Endothelial cell of umbilical vein (primary cell): ENCODE measurements at regions not wholly inside any gene's neighbourhood (a gene's known extent, or its start where the extent isn't known, plus 50 kb on each side); places are given as distances from the start of the nearest gene placed in this dataset.

ENCODE experiments used
- BruUV-seq: library from RNA; stranded (reverse); fragments of 400-500 nt; replicated peaks from 2 replicates; lab custom pipeline; 2021; lab: Mats Ljungman, UMichigan
- CTCF ChIA-PET: fragments of 300-600, 350-600 bp; sonication (Branson Sonifier 250); formaldehyde crosslinking; loops from one replicate; lab custom pipeline; 2021; ENCODE audit warnings: antibody characterized with exemption, inconsistent platforms; lab: Charles Lee
- POLR2A ChIA-PET: fragments of 300-600, 350-600 bp; sonication (Branson Sonifier 250); formaldehyde crosslinking; loops from one replicate; lab custom pipeline; 2021; ENCODE audit warnings: antibody characterized with exemption, inconsistent platforms; lab: Charles Lee
- DNase-seq: peaks from one replicate; pipeline ENCODE4 v3.0.0-alpha.2; 2011; ENCODE audit warnings: low read depth, low spot score
- FAIRE-seq: peaks from 2 replicates; lab custom pipeline; 2011; peaks lifted over from hg19 to GRCh38; lab: Jason Lieb, UNC
- H2AFZ ChIP-seq: 2 replicates; pipeline ENCODE4 v1.6.0; 2012; ENCODE audit warnings: low read depth, low read length, control low read depth, inconsistent platforms
- H3K27ac ChIP-seq: 2 replicates; pipeline ENCODE4 v1.5.1; 2011; ENCODE audit warnings: low read depth, mild to moderate bottlenecking, control low read depth, low read length, moderate library complexity; ENCODE audit not compliant: insufficient read depth
- H3K27me3 ChIP-seq, 2 experiments: 2 replicates each; pipeline versions ENCODE4 v1.6.0 to v1.6.1; 2011; ENCODE audit warnings: low read length in 2 of 2, mixed read lengths in 1 of 2; ENCODE audit not compliant: control insufficient read depth in 2 of 2, insufficient read depth in 2 of 2
- H3K36me3 ChIP-seq, 2 experiments: 2 replicates in 1 of 2; 3 replicates in 1 of 2; pipeline ENCODE4 v1.5.1; 2011; ENCODE audit warnings: low read length in 2 of 2, mild to moderate bottlenecking in 1 of 2, moderate library complexity in 1 of 2; ENCODE audit not compliant: control insufficient read depth in 2 of 2, insufficient read depth in 2 of 2; ENCODE audit errors: extremely low read depth in 1 of 2
- H3K4me1 ChIP-seq: 3 replicates; pipeline ENCODE4 v1.5.1; 2011; ENCODE audit warnings: mild to moderate bottlenecking, low read length; ENCODE audit not compliant: control insufficient read depth, insufficient read depth; ENCODE audit errors: extremely low read depth
- H3K4me2 ChIP-seq: 2 replicates; pipeline ENCODE4 v1.6.1; 2011; ENCODE audit warnings: low read length, control low read depth, mixed read lengths; ENCODE audit not compliant: insufficient read depth
- H3K4me3 ChIP-seq, 3 experiments: fragments of 200-600 bp in 1 of 3; sonication (generic), shearing (Covaris generic) in 1 of 3; replicated peaks in 1 of 3; 2 replicates each; pipeline ENCODE4 v1.5.1; 2011 to 2016; ENCODE audit warnings: control low read depth in 3 of 3, low read length in 3 of 3, mild to moderate bottlenecking in 2 of 3, inconsistent platforms in 1 of 3, low read depth in 1 of 3, moderate library complexity in 1 of 3; ENCODE audit not compliant: insufficient read depth in 1 of 3
- H3K79me2 ChIP-seq: 2 replicates; pipeline ENCODE4 v1.6.0; 2012; ENCODE audit warnings: low read length, inconsistent platforms; ENCODE audit not compliant: control insufficient read depth, insufficient read depth
- H3K9ac ChIP-seq: replicated peaks from 2 replicates; pipeline ENCODE3; 2011; ENCODE audit warnings: low read length, control low read depth; ENCODE audit not compliant: insufficient read depth; ENCODE audit errors: extremely low read depth
- H3K9me1 ChIP-seq: replicated peaks from 3 replicates; pipeline ENCODE4 v1.6.0; 2011; ENCODE audit warnings: mild to moderate bottlenecking, low read length; ENCODE audit not compliant: control insufficient read depth, insufficient read depth; ENCODE audit errors: extremely low read depth
- H3K9me3 ChIP-seq: replicated peaks from 2 replicates; pipeline ENCODE4 v1.5.1; 2012; ENCODE audit warnings: low read length, inconsistent platforms; ENCODE audit not compliant: control insufficient read depth, insufficient read depth
- H4K20me1 ChIP-seq: replicated peaks from 2 replicates; pipeline ENCODE3; 2011; ENCODE audit warnings: mild to moderate bottlenecking, low read length; ENCODE audit not compliant: control insufficient read depth, insufficient read depth; ENCODE audit errors: extremely low read depth
- EZH2 ChIP-seq: IDR thresholded peaks from 2 replicates; pipeline ENCODE4 v1.6.1; 2012; ENCODE audit warnings: borderline replicate concordance, low read depth, mild to moderate bottlenecking, moderate library complexity, low read length, inconsistent platforms; ENCODE audit not compliant: severe bottlenecking
- FOS ChIP-seq: IDR thresholded peaks from 2 replicates; pipeline ENCODE4 v1.6.1; 2011; ENCODE audit warnings: mild to moderate bottlenecking, low read length, moderate library complexity, borderline replicate concordance; ENCODE audit not compliant: insufficient read depth
- GATA2 ChIP-seq: IDR thresholded peaks from 2 replicates; pipeline ENCODE4 v1.7.0; 2011; ENCODE audit warnings: low read depth, mild to moderate bottlenecking, moderate library complexity, mixed read lengths, low read length; ENCODE audit not compliant: insufficient read length, insufficient read depth
- JUN ChIP-seq: IDR thresholded peaks from 2 replicates; pipeline ENCODE4 v1.6.1; 2011; ENCODE audit warnings: borderline replicate concordance, low read depth; ENCODE audit not compliant: insufficient read length, insufficient read depth
- MYC ChIP-seq: IDR thresholded peaks from one replicate; pipeline ENCODE4 v1.6.1; 2011; ENCODE audit warnings: mild to moderate bottlenecking, low read depth, low read length
- POLR2A ChIP-seq: IDR thresholded peaks from 2 replicates; pipeline ENCODE4 v1.6.1; 2012; ENCODE audit warnings: low read depth, mild to moderate bottlenecking, control low read depth, low read length
- POLR2AphosphoS5 ChIP-seq: IDR thresholded peaks from 2 replicates; pipeline ENCODE4 v1.6.1; 2012; ENCODE audit warnings: low read depth, mild to moderate bottlenecking, control low read depth, low read length, moderate library complexity; ENCODE audit not compliant: insufficient read depth
- dilution Hi-C: fragments of 300-500 bp; cut with MboI; formaldehyde crosslinking; loops from one replicate; pipeline ENCODE4 v1.15.0; 2019; ENCODE audit warnings: low sequenced_read_pairs; ENCODE audit not compliant: extremely low pct_ligation_motif_present
- intact Hi-C: fragments of 100-400 bp; cut with micrococcal nuclease; formaldehyde crosslinking; loops from one replicate; pipeline ENCODE4 v1.10.0; 2022
- TF ChIP-seq, protein P1 (sequence below): IDR thresholded peaks from 2 replicates; pipeline ENCODE4 v1.6.1; 2011; ENCODE audit not compliant: insufficient read depth, insufficient read length
- TF ChIP-seq, protein P2 (sequence below), 2 donors: IDR thresholded peaks; 1 replicate in 1 of 2; 2 replicates in 1 of 2; pipeline ENCODE4 v1.5.1; 2011; ENCODE audit warnings: low read length in 2 of 2, mild to moderate bottlenecking in 2 of 2, moderate library complexity in 2 of 2, control low read depth in 1 of 2, inconsistent platforms in 1 of 2, low read depth in 1 of 2; ENCODE audit not compliant: insufficient read depth in 1 of 2; ENCODE audit errors: extremely low read depth in 1 of 2

DNA sequence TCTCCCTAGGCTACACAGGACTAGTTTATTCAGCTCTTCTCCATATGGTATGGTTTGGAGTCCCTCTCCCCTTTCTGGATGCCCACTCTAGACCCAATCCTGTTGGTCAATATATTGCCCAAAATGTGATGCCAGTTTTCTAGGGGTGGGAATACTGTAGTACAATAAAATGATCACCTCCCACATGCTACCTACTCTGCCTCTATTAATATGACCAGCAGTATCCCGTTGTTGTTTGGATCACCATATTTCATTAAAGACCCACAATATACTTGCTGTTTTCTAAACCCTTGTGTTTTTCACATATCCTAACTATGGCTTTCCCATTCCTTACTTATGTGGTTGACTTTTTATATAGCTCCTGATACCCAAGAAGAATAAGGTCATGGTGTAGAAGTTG is 95.9 kb upstream of the IGSF21 start:
- DNase-seq, result no peak
- Histone ChIP-seq H3K4me1 (no peaks in the 10 kb centered on the region), H4K20me1 (no peaks in the 10 kb centered on the region), H3K9me1 (no peaks in the 10 kb centered on the region), H3K9me3 (peaks cover 6% of the 10 kb centered on the region), H3K27me3 (no peaks in the 10 kb centered on the region), H2AFZ (no peak overlapping the region), H3K4me2 (no peak overlapping the region), H3K9ac (no peak overlapping the region), H3K79me2 (no peaks in the 10 kb centered on the region), H3K4me3 (no peak overlapping the region), H3K36me3 (no peaks in the 10 kb centered on the region), H3K27ac (no peak overlapping the region)
- ChIA-PET CTCF (no interaction called here), POLR2A (no interaction called here)
- intact Hi-C loops (no loop called here), dilution Hi-C loops (no loop called here)
- TF ChIP-seq FOS (no peak), EZH2 (no peak), MYC (no peak), POLR2AphosphoS5 (no peak), POLR2A (no peak), JUN (no peak), GATA2 (no peak)
- TF ChIP-seq, protein P1, sequence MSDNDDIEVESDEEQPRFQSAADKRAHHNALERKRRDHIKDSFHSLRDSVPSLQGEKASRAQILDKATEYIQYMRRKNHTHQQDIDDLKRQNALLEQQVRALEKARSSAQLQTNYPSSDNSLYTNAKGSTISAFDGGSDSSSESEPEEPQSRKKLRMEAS, result no peak
- TF ChIP-seq, protein P2, sequence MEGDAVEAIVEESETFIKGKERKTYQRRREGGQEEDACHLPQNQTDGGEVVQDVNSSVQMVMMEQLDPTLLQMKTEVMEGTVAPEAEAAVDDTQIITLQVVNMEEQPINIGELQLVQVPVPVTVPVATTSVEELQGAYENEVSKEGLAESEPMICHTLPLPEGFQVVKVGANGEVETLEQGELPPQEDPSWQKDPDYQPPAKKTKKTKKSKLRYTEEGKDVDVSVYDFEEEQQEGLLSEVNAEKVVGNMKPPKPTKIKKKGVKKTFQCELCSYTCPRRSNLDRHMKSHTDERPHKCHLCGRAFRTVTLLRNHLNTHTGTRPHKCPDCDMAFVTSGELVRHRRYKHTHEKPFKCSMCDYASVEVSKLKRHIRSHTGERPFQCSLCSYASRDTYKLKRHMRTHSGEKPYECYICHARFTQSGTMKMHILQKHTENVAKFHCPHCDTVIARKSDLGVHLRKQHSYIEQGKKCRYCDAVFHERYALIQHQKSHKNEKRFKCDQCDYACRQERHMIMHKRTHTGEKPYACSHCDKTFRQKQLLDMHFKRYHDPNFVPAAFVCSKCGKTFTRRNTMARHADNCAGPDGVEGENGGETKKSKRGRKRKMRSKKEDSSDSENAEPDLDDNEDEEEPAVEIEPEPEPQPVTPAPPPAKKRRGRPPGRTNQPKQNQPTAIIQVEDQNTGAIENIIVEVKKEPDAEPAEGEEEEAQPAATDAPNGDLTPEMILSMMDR (IDR thresholded peaks at IDR 0.05; ENCODE audit: extremely low read depth in 1 of 2, insufficient read depth in 1 of 2, low read depth in 1 of 2, low read length in 2 of 2), result no peak
- FAIRE-seq, result no peak
- no TSS peak for BruUV-seq
